SU-DHL-6 (cell line): ENCODE measurements at regions not wholly inside any gene's neighbourhood (a gene's known extent, or its start where the extent isn't known, plus 50 kb on each side); places are given as distances from the start of the nearest gene placed in this dataset.

Source experiments
- H2AFZ ChIP-seq: fragments of 200-600 bp; sonication (generic); 2 replicates; pipeline ENCODE4 v1.6.1; 2014; ENCODE audit warnings: low read depth, mild to moderate bottlenecking, moderate library complexity, mixed read lengths, antibody characterized with exemption, low read length; ENCODE audit not compliant: severe bottlenecking
- H3F3A ChIP-seq: fragments of 200-600 bp; shearing (Covaris generic); 2 replicates; pipeline ENCODE4 v1.6.0; 2016; ENCODE audit warnings: antibody characterized with exemption, mild to moderate bottlenecking; ENCODE audit not compliant: insufficient read depth
- H3K27ac ChIP-seq: fragments of 200-600 bp; sonication (generic); 2 replicates; pipeline ENCODE4 v1.5.1; 2016; ENCODE audit warnings: low read depth, mild to moderate bottlenecking, low read length, moderate library complexity, mixed read lengths
- H3K27me3 ChIP-seq: fragments of 200-600 bp; sonication (generic), shearing (Covaris generic); 2 replicates; pipeline ENCODE4 v1.6.0; 2014; ENCODE audit warnings: mild to moderate bottlenecking, low read length
- H3K36me3 ChIP-seq: fragments of 200-600 bp; sonication (generic); 2 replicates; pipeline ENCODE4 v1.6.1; 2014; ENCODE audit warnings: mild to moderate bottlenecking, low read length, mixed read lengths
- H3K4me2 ChIP-seq: fragments of 300-600, 200-600 bp; shearing (Covaris generic), sonication (generic); 2 replicates; pipeline ENCODE4 v1.6.0; 2014; ENCODE audit warnings: low read length, low read depth, mild to moderate bottlenecking; ENCODE audit not compliant: poor library complexity, severe bottlenecking
- H3K4me3 ChIP-seq: fragments of 200-600 bp; sonication (generic); 2 replicates; pipeline ENCODE4 v1.5.1; 2014; ENCODE audit warnings: antibody characterized with exemption, low read length, mild to moderate bottlenecking, mixed read lengths; ENCODE audit not compliant: insufficient read depth, poor library complexity, severe bottlenecking
- H3K79me2 ChIP-seq: fragments of 200-600 bp; sonication (generic); 2 replicates; pipeline ENCODE4 v1.6.1; 2014; ENCODE audit warnings: mild to moderate bottlenecking, low read length, moderate library complexity; ENCODE audit not compliant: insufficient read depth
- H3K9ac ChIP-seq: fragments of 200-600 bp; sonication (generic); 2 replicates; pipeline ENCODE4 v1.7.0; 2014; ENCODE audit warnings: mild to moderate bottlenecking, low read length
- H3K9me2 ChIP-seq: fragments of 200-600 bp; sonication (generic); replicated peaks from 2 replicates; pipeline ENCODE4 v1.6.1; 2014; ENCODE audit warnings: low read length; ENCODE audit not compliant: insufficient read depth
- H3K9me3 ChIP-seq: fragments of 200-600 bp; sonication (generic); 2 replicates; pipeline ENCODE4 v1.6.1; 2014; ENCODE audit warnings: low read length, mixed read lengths; ENCODE audit not compliant: insufficient read depth
- H4K20me1 ChIP-seq: fragments of 200-600 bp; sonication (generic); 2 replicates; pipeline ENCODE4 v1.6.1; 2014; ENCODE audit warnings: low read depth, mild to moderate bottlenecking, antibody characterized with exemption, low read length, moderate library complexity, mixed read lengths
- CTCF ChIP-seq: fragments of 200-600 bp; sonication (generic); IDR thresholded peaks from one replicate; pipeline ENCODE4 v1.5.1; 2017; ENCODE audit warnings: antibody characterized with exemption, mild to moderate bottlenecking, low read length, moderate library complexity; ENCODE audit not compliant: insufficient read depth, poor library complexity, severe bottlenecking
- EZH2phosphoT487 ChIP-seq: fragments of 200-600 bp; sonication (generic), shearing (Covaris generic); conservative IDR thresholded peaks from 2 replicates; pipeline ENCODE4 v1.6.1; 2018; ENCODE audit warnings: mild to moderate bottlenecking, antibody characterized with exemption, low read length, moderate library complexity, mixed read lengths

- TF ChIP-seq EZH2phosphoT487 (no peak), CTCF (no peak)
- H2AFZ ChIP-seq = no peak overlapping the region
- H3K9me2 ChIP-seq = no peaks in the 10 kb centered on the region
These were observed 186.3 kb upstream of the EGLN3 start for GRCh38 chr14:34137001-34137745.

GRCh38 chr14:34135492-34135891 lies 184.6 kb upstream of the EGLN3 start:
- no peaks in the 10 kb centered on the region for H3F3A ChIP-seq
- H4K20me1 ChIP-seq = no peaks in the 10 kb centered on the region
- no peaks in the 10 kb centered on the region for H3K9me2 ChIP-seq
- H3K9ac ChIP-seq = no peak overlapping the region
- H3K4me2 ChIP-seq = no peak overlapping the region
- H3K4me3 ChIP-seq = no peak overlapping the region
- no peaks in the 10 kb centered on the region for H3K27me3 ChIP-seq
- no peaks in the 10 kb centered on the region for H3K9me3 ChIP-seq
- no peaks in the 10 kb centered on the region for H3K36me3 ChIP-seq
- TF ChIP-seq EZH2phosphoT487 (no peak), CTCF (no peak)
- H3K27ac ChIP-seq = no peak overlapping the region
- H2AFZ ChIP-seq = no peak overlapping the region
- no peaks in the 10 kb centered on the region for H3K79me2 ChIP-seq

More at GRCh38 chr14:34137001-34137745, 186.3 kb upstream of the EGLN3 start:
- no peak overlapping the region for H3K9ac ChIP-seq
- no peak overlapping the region for H3K27ac ChIP-seq
- H3K4me3 ChIP-seq = no peak overlapping the region
- H3K27me3 ChIP-seq = no peaks in the 10 kb centered on the region
- H3K79me2 ChIP-seq = no peaks in the 10 kb centered on the region
- H3K4me2 ChIP-seq = no peak overlapping the region
- H4K20me1 ChIP-seq = no peaks in the 10 kb centered on the region
- H3F3A ChIP-seq = no peaks in the 10 kb centered on the region
- H3K9me3 ChIP-seq = no peaks in the 10 kb centered on the region
- no peaks in the 10 kb centered on the region for H3K36me3 ChIP-seq

- no peak overlapping the region for H2AFZ ChIP-seq
- no peaks in the 10 kb centered on the region for H3K9me3 ChIP-seq
- H3K9me2 ChIP-seq = no peaks in the 10 kb centered on the region
- no peak overlapping the region for H3K4me2 ChIP-seq
- no peaks in the 10 kb centered on the region for H3F3A ChIP-seq
- no peak overlapping the region for H3K4me3 ChIP-seq
- no peak overlapping the region for H3K9ac ChIP-seq
- H3K27ac ChIP-seq = no peak overlapping the region
- TF ChIP-seq CTCF = no peak
- TF ChIP-seq EZH2phosphoT487 = no peak
- no peaks in the 10 kb centered on the region for H3K36me3 ChIP-seq
- H4K20me1 ChIP-seq = no peaks in the 10 kb centered on the region
- H3K79me2 ChIP-seq = no peaks in the 10 kb centered on the region
- no peaks in the 10 kb centered on the region for H3K27me3 ChIP-seq
These were observed 183.6 kb upstream of the EGLN3 start for GRCh38 chr14:34134484-34134883.
